Activated CD8-positive, alpha-beta memory T cell treated with anti-CD3 and anti-CD28 coated beads for 4 hours (primary cell): ENCODE measurements at regions not wholly inside any gene's neighbourhood (a gene's known extent, or its start where the extent isn't known, plus 50 kb on each side); places are given as distances from the start of the nearest gene placed in this dataset.
"Not testable (repeated sequence)": the region's sequence is repeated elsewhere in the genome, so short reads cannot be mapped to it uniquely, and the experiment has no call there.

Experiments used
- DNase-seq, 2 donors: peaks; one replicate each; pipeline ENCODE4 v3.0.0-alpha.2; 2020; ENCODE audit warnings: low read depth in 2 of 2

- DNase-seq = no peak
These were observed 661.6 kb downstream of the QKI start for GRCh38 chr6:164075981-164076615.

GRCh38 chr6:164072240-164072666 lies 657.7 kb downstream of the QKI start:
- no peak for DNase-seq

GRCh38 chr6:164069350-164069990 lies 655.0 kb downstream of the QKI start:
- no peak for DNase-seq

- DNase-seq = no peak
These were observed 654.0 kb downstream of the QKI start for GRCh38 chr6:164068527-164068926.

- no peak for DNase-seq
These were observed 652.2 kb downstream of the QKI start for GRCh38 chr6:164066766-164067165.

- DNase-seq = no peak
These were observed 651.8 kb downstream of the QKI start for GRCh38 chr6:164066335-164066734.

GRCh38 chr6:164063346-164063745 lies 648.8 kb downstream of the QKI start:
- DNase-seq = no peak

GRCh38 chr6:164062872-164063271 lies 648.4 kb downstream of the QKI start:
- DNase-seq = no peak

GRCh38 chr6:164057876-164058275 lies 643.4 kb downstream of the QKI start:
- DNase-seq = no peak

- DNase-seq = no peak
These were observed 636.9 kb downstream of the QKI start for GRCh38 chr6:164051427-164051826.

- DNase-seq = no peak
These were observed 635.0 kb downstream of the QKI start for GRCh38 chr6:164049517-164049988.

GRCh38 chr6:164048840-164049516 lies 634.5 kb downstream of the QKI start:
- DNase-seq = no peak

GRCh38 chr6:164045082-164045481 lies 630.6 kb downstream of the QKI start:
- no peak for DNase-seq

- not testable (repeated sequence) for DNase-seq
These were observed 629.1 kb downstream of the QKI start for GRCh38 chr6:164043656-164044055.

GRCh38 chr6:164042212-164042611 lies 627.7 kb downstream of the QKI start:
- no peak for DNase-seq

GRCh38 chr6:164040994-164041393 lies 626.5 kb downstream of the QKI start:
- no peak for DNase-seq

- DNase-seq = peak in 1 of 2 donors; percentile 4
These were observed 625.4 kb downstream of the QKI start for GRCh38 chr6:164039954-164040375.

- DNase-seq = no peak
These were observed 622.8 kb downstream of the QKI start for GRCh38 chr6:164037171-164037870.

GRCh38 chr6:164035900-164036485 lies 621.5 kb downstream of the QKI start:
- DNase-seq = no peak

GRCh38 chr6:164034602-164035140 lies 620.2 kb downstream of the QKI start:
- no peak for DNase-seq

- DNase-seq = no peak
These were observed 610.7 kb downstream of the QKI start for GRCh38 chr6:164025180-164025579.

- DNase-seq = no peak
These were observed 609.0 kb downstream of the QKI start for GRCh38 chr6:164023535-164023934.
